ENCODE measurements at regions not wholly inside any gene's neighbourhood (a gene's known extent, or its start where the extent isn't known, plus 50 kb on each side); places are given as distances from the start of the nearest gene placed in this dataset.

- DNase-seq (no peak), ATAC-seq (no peak)
- Histone ChIP-seq H3K27me3 (ENCODE audit: control insufficient read depth, insufficient read depth) (no peaks in the 10 kb centered on the region), H3K27ac (ENCODE audit: low read length) (no peak overlapping the region), H3K4me3 (ENCODE audit: low read length) (no peak overlapping the region), H3K9me3 (ENCODE audit: control insufficient read depth, low read length) (no peaks in the 10 kb centered on the region), H3K4me1 (ENCODE audit: control insufficient read depth, insufficient read depth, low read length) (no peaks in the 10 kb centered on the region)
- WGBS, result 41% methylated on average over 3 of the region's 3 CpGs
- intact Hi-C loops (cut with DNase I), result no loop called here
Measured at GRCh38 chr11:23490557-23491235, 630.4 kb upstream of the CCDC179 start.

- no peaks in the 10 kb centered on the region for H3K4me1 ChIP-seq (ENCODE audit: control insufficient read depth, insufficient read depth, low read length)
- intact Hi-C loops (cut with DNase I), result no loop called here
Measured at GRCh38 chr11:23494981-23495380, 634.7 kb upstream of the CCDC179 start.

GRCh38 chr11:23496340-23496739, 636.1 kb upstream of the CCDC179 start:
- ATAC-seq, result no peak
- no peak overlapping the region for H3K27ac ChIP-seq (ENCODE audit: low read length)
- 62% methylated on average over 6 of the region's 6 CpGs for WGBS

More at GRCh38 chr11:23494981-23495380, 634.7 kb upstream of the CCDC179 start:
- no peaks in the 10 kb centered on the region for H3K27me3 ChIP-seq (ENCODE audit: control insufficient read depth, insufficient read depth)
- no peaks in the 10 kb centered on the region for H3K9me3 ChIP-seq (ENCODE audit: control insufficient read depth, low read length)
- ATAC-seq (no peak), DNase-seq (no peak)
- no peak overlapping the region for H3K4me3 ChIP-seq (ENCODE audit: low read length)
- 50% methylated on average over 2 of the region's 2 CpGs for WGBS
- no peak overlapping the region for H3K27ac ChIP-seq (ENCODE audit: low read length)

GRCh38 chr11:23497040-23497439, 636.8 kb upstream of the CCDC179 start:
- H3K4me3 ChIP-seq (ENCODE audit: low read length), result no peak overlapping the region
- no peaks in the 10 kb centered on the region for H3K27me3 ChIP-seq (ENCODE audit: control insufficient read depth, insufficient read depth)
- WGBS, result 54% methylated on average over 1 of the region's 1 CpG
- no peaks in the 10 kb centered on the region for H3K4me1 ChIP-seq (ENCODE audit: control insufficient read depth, insufficient read depth, low read length)
- H3K9me3 ChIP-seq (ENCODE audit: control insufficient read depth, low read length), result no peaks in the 10 kb centered on the region
- no peak for DNase-seq
- intact Hi-C loops (cut with DNase I), result no loop called here
- no peak overlapping the region for H3K27ac ChIP-seq (ENCODE audit: low read length)
- no peak for ATAC-seq

More at GRCh38 chr11:23496340-23496739, 636.1 kb upstream of the CCDC179 start:
- H3K9me3 ChIP-seq (ENCODE audit: control insufficient read depth, low read length), result no peaks in the 10 kb centered on the region
- no peak for DNase-seq
- H3K4me3 ChIP-seq (ENCODE audit: low read length), result no peak overlapping the region
- H3K4me1 ChIP-seq (ENCODE audit: control insufficient read depth, insufficient read depth, low read length), result no peaks in the 10 kb centered on the region
- no peaks in the 10 kb centered on the region for H3K27me3 ChIP-seq (ENCODE audit: control insufficient read depth, insufficient read depth)
- intact Hi-C loops (cut with DNase I), result no loop called here

GRCh38 chr11:23502389-23502788, 642.1 kb upstream of the CCDC179 start:
- H3K9me3 ChIP-seq (ENCODE audit: control insufficient read depth, low read length), result no peaks in the 10 kb centered on the region
- no peaks in the 10 kb centered on the region for H3K4me1 ChIP-seq (ENCODE audit: control insufficient read depth, insufficient read depth, low read length)
- ATAC-seq (no peak), DNase-seq (no peak)
- H3K27me3 ChIP-seq (ENCODE audit: control insufficient read depth, insufficient read depth), result no peaks in the 10 kb centered on the region
- intact Hi-C loops (cut with DNase I), result no loop called here
- H3K27ac ChIP-seq (ENCODE audit: low read length), result no peak overlapping the region
- no peak overlapping the region for H3K4me3 ChIP-seq (ENCODE audit: low read length)
- WGBS, result 80% methylated on average over 3 of the region's 3 CpGs

GRCh38 chr11:23502826-23503225, 642.6 kb upstream of the CCDC179 start:
- 86% methylated on average over 1 of the region's 1 CpG for WGBS
- intact Hi-C loops (cut with DNase I), result no loop called here
- H3K27ac ChIP-seq (ENCODE audit: low read length), result no peak overlapping the region
- H3K9me3 ChIP-seq (ENCODE audit: control insufficient read depth, low read length), result no peaks in the 10 kb centered on the region
- DNase-seq, result no peak
- no peaks in the 10 kb centered on the region for H3K4me1 ChIP-seq (ENCODE audit: control insufficient read depth, insufficient read depth, low read length)
- ATAC-seq, result no peak
- no peak overlapping the region for H3K4me3 ChIP-seq (ENCODE audit: low read length)
- H3K27me3 ChIP-seq (ENCODE audit: control insufficient read depth, insufficient read depth), result no peaks in the 10 kb centered on the region

- ATAC-seq (no peak), DNase-seq (no peak)
- intact Hi-C loops (cut with DNase I), result no loop called here
- H3K27ac ChIP-seq (ENCODE audit: low read length), result no peak overlapping the region
- H3K4me1 ChIP-seq (ENCODE audit: control insufficient read depth, insufficient read depth, low read length), result no peaks in the 10 kb centered on the region
- H3K27me3 ChIP-seq (ENCODE audit: control insufficient read depth, insufficient read depth), result no peaks in the 10 kb centered on the region
- H3K4me3 ChIP-seq (ENCODE audit: low read length), result no peak overlapping the region
- no peaks in the 10 kb centered on the region for H3K9me3 ChIP-seq (ENCODE audit: control insufficient read depth, low read length)
Measured at GRCh38 chr11:23509023-23509422, 648.7 kb upstream of the CCDC179 start.

GRCh38 chr11:23509821-23510220, 649.5 kb upstream of the CCDC179 start:
- DNase-seq (no peak), ATAC-seq (no peak)
- no peaks in the 10 kb centered on the region for H3K4me1 ChIP-seq (ENCODE audit: control insufficient read depth, insufficient read depth, low read length)
- intact Hi-C loops (cut with DNase I), result no loop called here
- H3K9me3 ChIP-seq (ENCODE audit: control insufficient read depth, low read length), result no peaks in the 10 kb centered on the region
- H3K4me3 ChIP-seq (ENCODE audit: low read length), result no peak overlapping the region
- WGBS, result 70% methylated on average over 2 of the region's 2 CpGs
- no peaks in the 10 kb centered on the region for H3K27me3 ChIP-seq (ENCODE audit: control insufficient read depth, insufficient read depth)
- no peak overlapping the region for H3K27ac ChIP-seq (ENCODE audit: low read length)

- intact Hi-C loops (cut with DNase I), result no loop called here
- ATAC-seq, result no peak
Measured at GRCh38 chr11:23519194-23519593, 658.9 kb upstream of the CCDC179 start.

GRCh38 chr11:23520226-23520960, 660.1 kb upstream of the CCDC179 start:
- Histone ChIP-seq H3K9me3 (ENCODE audit: control insufficient read depth, low read length) (no peaks in the 10 kb centered on the region), H3K27me3 (ENCODE audit: control insufficient read depth, insufficient read depth) (no peaks in the 10 kb centered on the region), H3K4me3 (ENCODE audit: low read length) (no peak overlapping the region), H3K4me1 (ENCODE audit: control insufficient read depth, insufficient read depth, low read length) (no peaks in the 10 kb centered on the region), H3K27ac (ENCODE audit: low read length) (no peak overlapping the region)
- ATAC-seq (no peak), DNase-seq (no peak)
- intact Hi-C loops (cut with DNase I), result no loop called here
- 91% methylated on average over 11 of the region's 11 CpGs for WGBS

More at GRCh38 chr11:23519194-23519593, 658.9 kb upstream of the CCDC179 start:
- H3K4me3 ChIP-seq (ENCODE audit: low read length), result no peak overlapping the region
- H3K4me1 ChIP-seq (ENCODE audit: control insufficient read depth, insufficient read depth, low read length), result no peaks in the 10 kb centered on the region
- no peak for DNase-seq
- H3K27ac ChIP-seq (ENCODE audit: low read length), result no peak overlapping the region
- no peaks in the 10 kb centered on the region for H3K9me3 ChIP-seq (ENCODE audit: control insufficient read depth, low read length)
- H3K27me3 ChIP-seq (ENCODE audit: control insufficient read depth, insufficient read depth), result no peaks in the 10 kb centered on the region
- WGBS, result 54% methylated on average over 2 of the region's 2 CpGs

GRCh38 chr11:23536907-23537306, 676.6 kb upstream of the CCDC179 start:
- 92% methylated on average over 4 of the region's 4 CpGs for WGBS
- Histone ChIP-seq H3K27me3 (ENCODE audit: control insufficient read depth, insufficient read depth) (no peaks in the 10 kb centered on the region), H3K4me3 (ENCODE audit: low read length) (no peak overlapping the region), H3K4me1 (ENCODE audit: control insufficient read depth, insufficient read depth, low read length) (no peaks in the 10 kb centered on the region), H3K27ac (ENCODE audit: low read length) (no peak overlapping the region), H3K9me3 (ENCODE audit: control insufficient read depth, low read length) (no peaks in the 10 kb centered on the region)
- DNase-seq (no peak), ATAC-seq (no peak)
- intact Hi-C loops (cut with DNase I), result no loop called here

Data from right cardiac atrium (tissue), 5 donors.